Upper lobe of left lung (tissue), 6 donors: ENCODE measurements at regions not wholly inside any gene's neighbourhood (a gene's known extent, or its start where the extent isn't known, plus 50 kb on each side); places are given as distances from the start of the nearest gene placed in this dataset.

ENCODE experiments used
- ATAC-seq, 2 donors: fragments of 200-7000 bp; cut with Tn5 transposase; one replicate each; pipeline ENCODE4 v1.9.1; 2022; ENCODE audit warnings: mild to moderate bottlenecking in 2 of 2, moderate library complexity in 2 of 2; ENCODE audit not compliant: low FRiP score in 2 of 2
- DNase-seq, 2 donors: peaks; one replicate each; pipeline ENCODE4 v3.0.0-alpha.2; 2019 to 2020
- H3K27ac ChIP-seq, 4 donors: fragments of 200-600 bp; sonication (generic); one replicate each; pipeline ENCODE4 v1.5.1; 2016 to 2019
- H3K27me3 ChIP-seq, 4 donors: fragments of 200-600 bp; sonication (generic); one replicate each; pipeline ENCODE4 v1.5.1; 2017 to 2019
- H3K36me3 ChIP-seq, 4 donors: fragments of 200-600 bp; sonication (generic); one replicate each; pipeline ENCODE4 v1.5.1; 2016 to 2019
- H3K4me1 ChIP-seq, 4 donors: fragments of 200-600 bp; sonication (generic); one replicate each; pipeline ENCODE4 v1.5.1; 2018 to 2019
- H3K4me3 ChIP-seq, 4 donors: fragments of 200-600 bp; sonication (generic); one replicate each; pipeline ENCODE4 v1.5.1; 2017 to 2019; ENCODE audit warnings: mild to moderate bottlenecking in 2 of 4, moderate library complexity in 1 of 4
- H3K9me3 ChIP-seq, 4 donors: fragments of 200-600 bp; sonication (generic); one replicate each; pipeline ENCODE4 v1.5.1; 2018 to 2019
- EP300 ChIP-seq, 4 donors: sonication (generic); formaldehyde crosslinking; IDR thresholded peaks; one replicate each; pipeline ENCODE4 v1.5.1; 2017; ENCODE audit warnings: antibody characterized with exemption in 4 of 4, control low read depth in 2 of 4
- POLR2A ChIP-seq, 4 donors: fragments of 450-650 bp; IDR thresholded peaks; one replicate each; pipeline ENCODE4 v1.5.1; 2016 to 2017; ENCODE audit warnings: antibody characterized with exemption in 4 of 4, mild to moderate bottlenecking in 2 of 4
- POLR2AphosphoS5 ChIP-seq, 2 donors: sonication (generic); formaldehyde crosslinking; IDR thresholded peaks; one replicate each; pipeline ENCODE4 v1.5.1; 2017; ENCODE audit warnings: antibody characterized with exemption in 2 of 2
- WGBS, 2 donors: methylation state at CpG; one replicate each; pipeline ENCODE4 v1.1.5; 2017 to 2018; 5-methylcytosine and 5-hydroxymethylcytosine counted together
- TF ChIP-seq, protein P1 (sequence below), 6 experiments: fragments of 450-650 bp in 4 of 6; fragments of 200-600 bp in 2 of 6; sonication (generic) in 2 of 6; IDR thresholded peaks; one replicate each; pipeline ENCODE4 v1.5.1; 2016 to 2019; ENCODE audit warnings: antibody characterized with exemption in 6 of 6
- donor health status: DM: no; HTN: no; CAD: no; lungs with moderate emphysema.
- donor health status: DM: no; HTN: yes; CAD: no; lungs with severe emphysema.

- DNase-seq (no peak), ATAC-seq (no peak)
- no peak overlapping the region for H3K27ac ChIP-seq
- H3K27me3 ChIP-seq: no peaks in the 10 kb centered on the region
- no peak overlapping the region for H3K4me3 ChIP-seq
- WGBS, 2 donors: 69 to 78% methylated on average over 1 of the region's 1 CpG
- H3K9me3 ChIP-seq: no peaks in the 10 kb centered on the region
- TF ChIP-seq POLR2A (IDR thresholded peaks at IDR 0.05): no peak
- TF ChIP-seq, protein P1, sequence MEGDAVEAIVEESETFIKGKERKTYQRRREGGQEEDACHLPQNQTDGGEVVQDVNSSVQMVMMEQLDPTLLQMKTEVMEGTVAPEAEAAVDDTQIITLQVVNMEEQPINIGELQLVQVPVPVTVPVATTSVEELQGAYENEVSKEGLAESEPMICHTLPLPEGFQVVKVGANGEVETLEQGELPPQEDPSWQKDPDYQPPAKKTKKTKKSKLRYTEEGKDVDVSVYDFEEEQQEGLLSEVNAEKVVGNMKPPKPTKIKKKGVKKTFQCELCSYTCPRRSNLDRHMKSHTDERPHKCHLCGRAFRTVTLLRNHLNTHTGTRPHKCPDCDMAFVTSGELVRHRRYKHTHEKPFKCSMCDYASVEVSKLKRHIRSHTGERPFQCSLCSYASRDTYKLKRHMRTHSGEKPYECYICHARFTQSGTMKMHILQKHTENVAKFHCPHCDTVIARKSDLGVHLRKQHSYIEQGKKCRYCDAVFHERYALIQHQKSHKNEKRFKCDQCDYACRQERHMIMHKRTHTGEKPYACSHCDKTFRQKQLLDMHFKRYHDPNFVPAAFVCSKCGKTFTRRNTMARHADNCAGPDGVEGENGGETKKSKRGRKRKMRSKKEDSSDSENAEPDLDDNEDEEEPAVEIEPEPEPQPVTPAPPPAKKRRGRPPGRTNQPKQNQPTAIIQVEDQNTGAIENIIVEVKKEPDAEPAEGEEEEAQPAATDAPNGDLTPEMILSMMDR (IDR thresholded peaks at IDR 0.05): no peak
- no peak for TF ChIP-seq EP300 (IDR thresholded peaks at IDR 0.05)
- TF ChIP-seq POLR2AphosphoS5 (IDR thresholded peaks at IDR 0.05): no peak
- no peaks in the 10 kb centered on the region for H3K4me1 ChIP-seq
- H3K36me3 ChIP-seq: no peaks in the 10 kb centered on the region
Observed at GRCh38 chr10:76763376-76763775, 874.2 kb downstream of the KCNMA1 start.

- DNase-seq: no peak
- Histone ChIP-seq H3K27ac (no peak overlapping the region), H3K4me1 (no peaks in the 10 kb centered on the region), H3K27me3 (no peaks in the 10 kb centered on the region), H3K9me3 (no peaks in the 10 kb centered on the region), H3K36me3 (no peaks in the 10 kb centered on the region), H3K4me3 (no peak overlapping the region)
- TF ChIP-seq, protein P1 (IDR thresholded peaks at IDR 0.05): no peak
- no peak for TF ChIP-seq EP300 (IDR thresholded peaks at IDR 0.05)
- no peak for ATAC-seq
- WGBS, 2 donors: 54 to 55% methylated on average over 3 of the region's 3 CpGs
Observed at GRCh38 chr10:76759681-76760080, 877.9 kb downstream of the KCNMA1 start.

GRCh38 chr10:76743169-76743568 is 894.4 kb downstream of the KCNMA1 start:
- H3K4me1 ChIP-seq: no peaks in the 10 kb centered on the region
- 44 to 55% methylated on average over 3 of the region's 3 CpGs for WGBS, 2 donors
- TF ChIP-seq, protein P1 (IDR thresholded peaks at IDR 0.05): no peak
- TF ChIP-seq POLR2A (IDR thresholded peaks at IDR 0.05) (no peak), POLR2AphosphoS5 (IDR thresholded peaks at IDR 0.05) (no peak), EP300 (IDR thresholded peaks at IDR 0.05) (no peak)
- no peaks in the 10 kb centered on the region for H3K36me3 ChIP-seq
- DNase-seq (no peak), ATAC-seq (no peak)
- H3K9me3 ChIP-seq: no peaks in the 10 kb centered on the region
- no peaks in the 10 kb centered on the region for H3K27me3 ChIP-seq
- H3K27ac ChIP-seq: no peak overlapping the region
- no peak overlapping the region for H3K4me3 ChIP-seq

- no peaks in the 10 kb centered on the region for H3K4me1 ChIP-seq
- H3K4me3 ChIP-seq: no peak overlapping the region
- TF ChIP-seq, protein P1 (IDR thresholded peaks at IDR 0.05): no peak
- TF ChIP-seq EP300 (IDR thresholded peaks at IDR 0.05) (no peak), POLR2AphosphoS5 (IDR thresholded peaks at IDR 0.05) (no peak), POLR2A (IDR thresholded peaks at IDR 0.05) (no peak)
- ATAC-seq (no peak), DNase-seq (no peak)
- H3K27me3 ChIP-seq: no peaks in the 10 kb centered on the region
- no peak overlapping the region for H3K27ac ChIP-seq
- H3K9me3 ChIP-seq: no peaks in the 10 kb centered on the region
- no peaks in the 10 kb centered on the region for H3K36me3 ChIP-seq
Observed at GRCh38 chr10:76740514-76740913, 897.1 kb downstream of the KCNMA1 start.

DNA sequence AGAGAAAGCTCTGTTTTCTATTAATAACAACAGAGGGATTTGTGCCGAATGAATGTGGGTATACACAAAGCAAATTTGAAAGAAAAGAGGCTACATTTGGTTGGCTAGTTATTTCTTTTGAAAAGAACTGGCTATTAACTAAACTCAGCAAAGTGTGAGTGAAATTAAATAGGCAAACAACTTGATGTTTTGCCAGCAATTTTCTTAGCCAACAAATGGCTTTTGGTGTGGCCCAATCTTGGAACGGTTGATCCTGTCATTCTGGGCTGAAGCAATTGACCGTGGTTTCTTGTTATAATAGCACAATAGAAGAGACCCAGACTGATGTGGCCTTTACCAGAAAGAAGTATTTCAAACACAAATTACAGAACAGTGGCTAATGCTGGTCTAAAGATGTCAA is 898.6 kb downstream of the KCNMA1 start:
- no peaks in the 10 kb centered on the region for H3K9me3 ChIP-seq
- H3K4me3 ChIP-seq: no peak overlapping the region
- H3K36me3 ChIP-seq: no peaks in the 10 kb centered on the region
- H3K27ac ChIP-seq: no peak overlapping the region
- WGBS, 2 donors: 71 to 75% methylated on average over 3 of the region's 3 CpGs
- H3K4me1 ChIP-seq: no peaks in the 10 kb centered on the region
- TF ChIP-seq EP300 (IDR thresholded peaks at IDR 0.05): no peak
- TF ChIP-seq, protein P1 (IDR thresholded peaks at IDR 0.05): no peak
- TF ChIP-seq POLR2A (IDR thresholded peaks at IDR 0.05): no peak
- ATAC-seq (no peak), DNase-seq (no peak)
- H3K27me3 ChIP-seq: no peaks in the 10 kb centered on the region
